KBM-7 (cell line): ENCODE measurements at regions not wholly inside any gene's neighbourhood (a gene's known extent, or its start where the extent isn't known, plus 50 kb on each side); places are given as distances from the start of the nearest gene placed in this dataset.
A peak's percentile ranks its signal among the peaks of the same experiment; 100 is the strongest.

Source experiments
- DNase-seq: peaks from one replicate; pipeline ENCODE4 v3.0.0-alpha.2; 2015
- in situ Hi-C: fragments of 300-500 bp; cut with MboI; formaldehyde crosslinking; loops from 2 replicates; pipeline ENCODE4 v1.14.3; 2020; ENCODE audit warnings: low sequenced_read_pairs, low pct_unique_long_range_greater_than_20kb, mixed read lengths

GRCh38 chr6:154673919-154674318 lies 59.3 kb upstream of the SCAF8 start:
- in situ Hi-C loops = no loop called here
- no peak for DNase-seq

DNA sequence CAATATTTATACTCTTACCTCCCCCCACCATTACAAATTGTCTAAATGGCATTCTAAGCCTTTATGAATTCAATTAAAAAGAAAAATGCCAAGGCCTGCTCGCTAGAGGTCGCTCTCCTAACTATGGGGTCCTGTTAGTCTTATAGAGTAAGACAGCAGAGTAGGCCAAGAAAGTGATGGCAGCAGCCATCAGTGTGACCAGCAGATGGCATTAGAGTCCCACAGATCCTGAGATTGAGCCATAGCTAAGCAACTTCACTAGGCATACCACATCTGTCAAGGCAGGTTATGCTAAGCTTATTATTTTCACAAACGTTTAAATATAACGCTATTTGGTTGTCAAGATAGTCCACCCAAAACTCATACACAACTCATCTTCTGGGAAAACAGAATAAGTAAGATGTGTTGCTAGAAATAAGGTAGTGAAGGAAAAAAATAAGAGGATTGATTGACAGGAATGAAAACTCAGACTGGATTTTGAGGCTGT lies 57.6 kb upstream of the SCAF8 start:
- in situ Hi-C loops = loop anchor here (25.0 kb wide), 2 partner anchors 137 to 487 kb away; no protein-coding TSS in a partner anchor
- peak; percentile 98 for DNase-seq

GRCh38 chr6:154682633-154683125 lies 50.5 kb upstream of the SCAF8 start:
- no peak for DNase-seq
- in situ Hi-C loops = loop anchor here (25.0 kb wide), 2 partner anchors 130 to 480 kb away; no protein-coding TSS in a partner anchor
